ENCODE measurements at regions not wholly inside any gene's neighbourhood (a gene's known extent, or its start where the extent isn't known, plus 50 kb on each side); places are given as distances from the start of the nearest gene placed in this dataset.

DNA sequence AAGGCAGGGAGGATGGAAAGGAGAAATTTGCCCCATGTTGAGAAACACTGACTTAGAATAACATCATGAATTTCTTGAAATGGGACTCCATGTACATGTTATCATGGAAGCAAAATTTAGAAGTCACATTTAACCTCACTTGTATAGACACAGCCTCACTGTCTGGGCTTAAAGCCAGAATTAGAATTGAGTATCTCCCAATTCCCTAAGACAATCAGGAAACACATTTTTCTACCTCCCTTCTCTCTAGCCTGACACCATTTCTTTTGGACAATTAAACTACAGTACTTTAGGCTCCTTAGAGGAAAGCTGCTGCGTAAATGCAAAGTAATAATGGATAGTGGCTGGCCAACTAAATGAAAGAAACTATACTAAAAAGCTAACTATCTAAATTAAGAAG is 795.5 kb downstream of the C12orf50 start:
- TF ChIP-seq ZNF302 (tag by site-specific recombination; IDR thresholded peaks at IDR 0.05; ENCODE audit: low read depth) (no peak), ZNF114 (tag by site-specific recombination; IDR thresholded peaks at IDR 0.05) (no peak)
